Smooth muscle cell (in vitro differentiated cells): ENCODE measurements at regions not wholly inside any gene's neighbourhood (a gene's known extent, or its start where the extent isn't known, plus 50 kb on each side); places are given as distances from the start of the nearest gene placed in this dataset.

Experiments used
- DNase-seq: peaks from one replicate; lab custom pipeline; 2025; ENCODE audit not compliant: unreplicated experiment; lab: John Stamatoyannopoulos, UW
- H2AFZ ChIP-seq: fragments of 200-600 bp; sonication (generic); 2 replicates; pipeline ENCODE4 v1.6.0; 2016; ENCODE audit warnings: antibody characterized with exemption, low read depth, mild to moderate bottlenecking
- H3F3A ChIP-seq: fragments of 200-600 bp; sonication (generic); 2 replicates; pipeline ENCODE4 v1.6.0; 2017; ENCODE audit warnings: antibody characterized with exemption, low read depth
- H3K27ac ChIP-seq: fragments of 200-600 bp; sonication (generic); 2 replicates; pipeline ENCODE4 v1.5.1; 2016; ENCODE audit warnings: low read depth, mild to moderate bottlenecking
- H3K27me3 ChIP-seq: fragments of 200-600 bp; sonication (generic); 2 replicates; pipeline ENCODE4 v1.6.1; 2016; ENCODE audit warnings: low read depth, mild to moderate bottlenecking
- H3K36me3 ChIP-seq: fragments of 200-600 bp; sonication (generic); 2 replicates; pipeline ENCODE4 v1.5.1; 2016; ENCODE audit warnings: low read depth
- H3K4me1 ChIP-seq: fragments of 200-600 bp; sonication (generic); 2 replicates; pipeline ENCODE4 v1.5.1; 2016; ENCODE audit warnings: low read depth
- H3K4me2 ChIP-seq: fragments of 200-600 bp; sonication (generic); 2 replicates; pipeline ENCODE4 v1.6.0; 2016; ENCODE audit warnings: mild to moderate bottlenecking
- H3K4me3 ChIP-seq: fragments of 200-600 bp; sonication (generic); 2 replicates; pipeline ENCODE4 v1.5.1; 2016; ENCODE audit warnings: mild to moderate bottlenecking
- H3K79me2 ChIP-seq: fragments of 200-600 bp; sonication (generic); 2 replicates; pipeline ENCODE4 v1.6.0; 2016; ENCODE audit warnings: low read depth, mild to moderate bottlenecking
- H3K9ac ChIP-seq: fragments of 200-600 bp; sonication (generic); 2 replicates; pipeline ENCODE4 v1.6.0; 2016; ENCODE audit warnings: low read depth
- H3K9me3 ChIP-seq: fragments of 200-600 bp; sonication (generic); replicated peaks from 2 replicates; pipeline ENCODE4 v1.5.1; 2016; ENCODE audit warnings: low read depth
- H4K20me1 ChIP-seq: fragments of 200-600 bp; sonication (generic); 2 replicates; pipeline ENCODE4 v1.6.0; 2016; ENCODE audit warnings: low read depth
- WGBS: methylation state at CpG from one replicate; pipeline ENCODE4 v1.1.7; 2016; ENCODE audit warnings: low lambda C conversion rate; 5-methylcytosine and 5-hydroxymethylcytosine counted together
- TF ChIP-seq, protein P1 (sequence below): fragments of 200-600 bp; sonication (generic); IDR thresholded peaks from 2 replicates; pipeline ENCODE4 v1.5.1; 2017; ENCODE audit warnings: borderline replicate concordance, mild to moderate bottlenecking, antibody characterized with exemption; ENCODE audit not compliant: insufficient read depth, poor library complexity, severe bottlenecking

GRCh38 chr16:75913958-75914357, 187.7 kb upstream of the CPHXL start:
- H3K79me2 ChIP-seq, result no peaks in the 10 kb centered on the region
- H3K4me2 ChIP-seq, result no peak overlapping the region
- no peak for DNase-seq
- no peak overlapping the region for H3K27ac ChIP-seq
- no peaks in the 10 kb centered on the region for H3K27me3 ChIP-seq
- H3F3A ChIP-seq, result no peaks in the 10 kb centered on the region
- H3K9me3 ChIP-seq, result no peaks in the 10 kb centered on the region
- WGBS, result 50% methylated on average over 1 of the region's 1 CpG
- H2AFZ ChIP-seq, result no peak overlapping the region
- H3K36me3 ChIP-seq, result no peaks in the 10 kb centered on the region
- no peak overlapping the region for H3K4me3 ChIP-seq
- no peak overlapping the region for H3K9ac ChIP-seq
- no peaks in the 10 kb centered on the region for H4K20me1 ChIP-seq
- no peaks in the 10 kb centered on the region for H3K4me1 ChIP-seq
- TF ChIP-seq, protein P1, sequence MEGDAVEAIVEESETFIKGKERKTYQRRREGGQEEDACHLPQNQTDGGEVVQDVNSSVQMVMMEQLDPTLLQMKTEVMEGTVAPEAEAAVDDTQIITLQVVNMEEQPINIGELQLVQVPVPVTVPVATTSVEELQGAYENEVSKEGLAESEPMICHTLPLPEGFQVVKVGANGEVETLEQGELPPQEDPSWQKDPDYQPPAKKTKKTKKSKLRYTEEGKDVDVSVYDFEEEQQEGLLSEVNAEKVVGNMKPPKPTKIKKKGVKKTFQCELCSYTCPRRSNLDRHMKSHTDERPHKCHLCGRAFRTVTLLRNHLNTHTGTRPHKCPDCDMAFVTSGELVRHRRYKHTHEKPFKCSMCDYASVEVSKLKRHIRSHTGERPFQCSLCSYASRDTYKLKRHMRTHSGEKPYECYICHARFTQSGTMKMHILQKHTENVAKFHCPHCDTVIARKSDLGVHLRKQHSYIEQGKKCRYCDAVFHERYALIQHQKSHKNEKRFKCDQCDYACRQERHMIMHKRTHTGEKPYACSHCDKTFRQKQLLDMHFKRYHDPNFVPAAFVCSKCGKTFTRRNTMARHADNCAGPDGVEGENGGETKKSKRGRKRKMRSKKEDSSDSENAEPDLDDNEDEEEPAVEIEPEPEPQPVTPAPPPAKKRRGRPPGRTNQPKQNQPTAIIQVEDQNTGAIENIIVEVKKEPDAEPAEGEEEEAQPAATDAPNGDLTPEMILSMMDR, result no peak

GRCh38 chr16:75916451-75916850, 190.2 kb upstream of the CPHXL start:
- H3K79me2 ChIP-seq, result no peaks in the 10 kb centered on the region
- WGBS, result 94% methylated on average over 6 of the region's 6 CpGs
- no peak overlapping the region for H3K4me3 ChIP-seq
- no peak overlapping the region for H3K27ac ChIP-seq
- H3F3A ChIP-seq, result no peaks in the 10 kb centered on the region
- H3K36me3 ChIP-seq, result no peaks in the 10 kb centered on the region
- no peak overlapping the region for H3K9ac ChIP-seq
- no peaks in the 10 kb centered on the region for H3K27me3 ChIP-seq
- H2AFZ ChIP-seq, result no peak overlapping the region
- H3K4me2 ChIP-seq, result no peak overlapping the region
- DNase-seq, result no peak
- H3K9me3 ChIP-seq, result no peaks in the 10 kb centered on the region
- no peaks in the 10 kb centered on the region for H3K4me1 ChIP-seq
- TF ChIP-seq, protein P1, result no peak
- no peaks in the 10 kb centered on the region for H4K20me1 ChIP-seq

- no peak overlapping the region for H3K27ac ChIP-seq
- no peaks in the 10 kb centered on the region for H3K79me2 ChIP-seq
- H3K4me3 ChIP-seq, result no peak overlapping the region
- H3K9me3 ChIP-seq, result no peaks in the 10 kb centered on the region
- H3K4me1 ChIP-seq, result no peaks in the 10 kb centered on the region
- no peaks in the 10 kb centered on the region for H3F3A ChIP-seq
- TF ChIP-seq, protein P1, result no peak
- 68% methylated on average over 1 of the region's 1 CpG for WGBS
- no peaks in the 10 kb centered on the region for H4K20me1 ChIP-seq
- H3K4me2 ChIP-seq, result no peak overlapping the region
- no peak overlapping the region for H3K9ac ChIP-seq
- no peaks in the 10 kb centered on the region for H3K27me3 ChIP-seq
- DNase-seq, result no peak
- H2AFZ ChIP-seq, result no peak overlapping the region
- H3K36me3 ChIP-seq, result no peaks in the 10 kb centered on the region
Measured at GRCh38 chr16:75918109-75918508, 191.8 kb upstream of the CPHXL start.

GRCh38 chr16:75919664-75920063, 193.4 kb upstream of the CPHXL start:
- H2AFZ ChIP-seq, result no peak overlapping the region
- H3K36me3 ChIP-seq, result no peaks in the 10 kb centered on the region
- no peaks in the 10 kb centered on the region for H3F3A ChIP-seq
- no peaks in the 10 kb centered on the region for H3K4me1 ChIP-seq
- H3K27ac ChIP-seq, result no peak overlapping the region
- TF ChIP-seq, protein P1, result no peak
- H3K4me3 ChIP-seq, result no peak overlapping the region
- H3K79me2 ChIP-seq, result no peaks in the 10 kb centered on the region
- no peaks in the 10 kb centered on the region for H3K9me3 ChIP-seq
- H3K4me2 ChIP-seq, result no peak overlapping the region
- H4K20me1 ChIP-seq, result no peaks in the 10 kb centered on the region
- no peaks in the 10 kb centered on the region for H3K27me3 ChIP-seq
- WGBS, result 70% methylated on average over 5 of the region's 5 CpGs
- no peak for DNase-seq
- H3K9ac ChIP-seq, result no peak overlapping the region
